NB4 (cell line): ENCODE measurements at regions not wholly inside any gene's neighbourhood (a gene's known extent, or its start where the extent isn't known, plus 50 kb on each side); places are given as distances from the start of the nearest gene placed in this dataset.

Experiments
- TF ChIP-seq, protein P1 (sequence below): IDR thresholded peaks from 2 replicates; pipeline ENCODE4 v1.6.1; 2011; ENCODE audit warnings: low read depth, low read length
- TF ChIP-seq, protein P2 (sequence below): IDR thresholded peaks from one replicate; pipeline ENCODE4 v1.5.1; 2012; ENCODE audit warnings: low read depth, low read length

DNA sequence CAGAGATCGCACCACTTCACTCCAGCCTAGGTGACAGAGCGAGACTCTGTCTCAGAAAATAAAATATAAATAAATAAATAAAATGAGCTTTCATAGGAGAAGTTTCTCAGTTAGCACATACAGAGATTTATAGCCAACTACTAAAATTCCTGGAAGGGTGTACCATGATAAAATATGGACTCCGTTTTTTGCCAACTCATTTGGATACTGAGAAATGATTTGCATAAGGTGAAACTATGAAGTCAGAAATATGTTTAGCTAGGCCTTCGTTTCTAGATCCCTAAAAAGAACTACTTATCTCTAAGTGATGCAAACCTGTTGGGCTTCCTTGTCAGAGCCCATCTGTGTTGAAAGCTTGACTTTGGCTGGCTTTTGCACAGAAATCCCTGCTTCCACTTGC, 56.9 kb upstream of the SLC1A1 start:
- TF ChIP-seq, protein P1, sequence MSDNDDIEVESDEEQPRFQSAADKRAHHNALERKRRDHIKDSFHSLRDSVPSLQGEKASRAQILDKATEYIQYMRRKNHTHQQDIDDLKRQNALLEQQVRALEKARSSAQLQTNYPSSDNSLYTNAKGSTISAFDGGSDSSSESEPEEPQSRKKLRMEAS, result no peak
- TF ChIP-seq, protein P2, sequence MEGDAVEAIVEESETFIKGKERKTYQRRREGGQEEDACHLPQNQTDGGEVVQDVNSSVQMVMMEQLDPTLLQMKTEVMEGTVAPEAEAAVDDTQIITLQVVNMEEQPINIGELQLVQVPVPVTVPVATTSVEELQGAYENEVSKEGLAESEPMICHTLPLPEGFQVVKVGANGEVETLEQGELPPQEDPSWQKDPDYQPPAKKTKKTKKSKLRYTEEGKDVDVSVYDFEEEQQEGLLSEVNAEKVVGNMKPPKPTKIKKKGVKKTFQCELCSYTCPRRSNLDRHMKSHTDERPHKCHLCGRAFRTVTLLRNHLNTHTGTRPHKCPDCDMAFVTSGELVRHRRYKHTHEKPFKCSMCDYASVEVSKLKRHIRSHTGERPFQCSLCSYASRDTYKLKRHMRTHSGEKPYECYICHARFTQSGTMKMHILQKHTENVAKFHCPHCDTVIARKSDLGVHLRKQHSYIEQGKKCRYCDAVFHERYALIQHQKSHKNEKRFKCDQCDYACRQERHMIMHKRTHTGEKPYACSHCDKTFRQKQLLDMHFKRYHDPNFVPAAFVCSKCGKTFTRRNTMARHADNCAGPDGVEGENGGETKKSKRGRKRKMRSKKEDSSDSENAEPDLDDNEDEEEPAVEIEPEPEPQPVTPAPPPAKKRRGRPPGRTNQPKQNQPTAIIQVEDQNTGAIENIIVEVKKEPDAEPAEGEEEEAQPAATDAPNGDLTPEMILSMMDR, result no peak
